A673 (cell line): ENCODE measurements at regions not wholly inside any gene's neighbourhood (a gene's known extent, or its start where the extent isn't known, plus 50 kb on each side); places are given as distances from the start of the nearest gene placed in this dataset.

ENCODE experiments used
- CTCF ChIP-seq: fragments of 300-800, 200-600 bp; sonication (generic); conservative IDR thresholded peaks from 2 replicates; pipeline ENCODE4 v1.5.1; 2017; ENCODE audit warnings: low read depth, mild to moderate bottlenecking, antibody characterized with exemption, low read length, moderate library complexity, mixed read lengths
- EZH2 ChIP-seq: fragments of 200-600 bp; sonication (generic); IDR thresholded peaks from 2 replicates; pipeline ENCODE4 v1.6.1; 2017; ENCODE audit warnings: borderline replicate concordance, low read depth, mild to moderate bottlenecking, mixed read lengths, antibody characterized with exemption, low read length; ENCODE audit not compliant: poor library complexity, severe bottlenecking

GRCh38 chr3:111253733-111254132 lies 182.1 kb downstream of the NECTIN3 start:
- TF ChIP-seq CTCF (no peak), EZH2 (no peak)
